ENCODE measurements at regions not wholly inside any gene's neighbourhood (a gene's known extent, or its start where the extent isn't known, plus 50 kb on each side); places are given as distances from the start of the nearest gene placed in this dataset.
A peak's percentile ranks its signal among the peaks of the same experiment; 100 is the strongest.
"Not testable (repeated sequence)": the region's sequence is repeated elsewhere in the genome, so short reads cannot be mapped to it uniquely, and the experiment has no call there.

- not testable (repeated sequence) for DNase-seq (ENCODE audit: low read depth in 2 of 2)
Observed at GRCh38 chr10:87300163-87300562, 57.4 kb upstream of the NUTM2D start.

- DNase-seq (ENCODE audit: low read depth in 2 of 2) = peak; percentile 0 to 23
Observed at GRCh38 chr10:87301466-87302115, 56.0 kb upstream of the NUTM2D start.

- DNase-seq (ENCODE audit: low read depth in 2 of 2) = not testable (repeated sequence)
Observed at GRCh38 chr10:87302132-87302531, 55.4 kb upstream of the NUTM2D start.

GRCh38 chr10:87303707-87304106, 53.8 kb upstream of the NUTM2D start:
- DNase-seq (ENCODE audit: low read depth in 2 of 2) = not testable (repeated sequence)

GRCh38 chr10:87306681-87307080, 50.9 kb upstream of the NUTM2D start:
- DNase-seq (ENCODE audit: low read depth in 2 of 2) = not testable (repeated sequence)

Measured in stimulated activated CD8-positive, alpha-beta memory T cell treated with anti-CD3 and anti-CD28 coated beads, Interleukin-7, amount 100 ng/mL, for 4 hours (primary cell).